WI38 (cell line): ENCODE measurements at regions not wholly inside any gene's neighbourhood (a gene's known extent, or its start where the extent isn't known, plus 50 kb on each side); places are given as distances from the start of the nearest gene placed in this dataset.

Experiments
- H3K4me3 ChIP-seq: 2 replicates; pipeline ENCODE4 v1.5.1; 2011; ENCODE audit warnings: low read depth, mild to moderate bottlenecking, control low read depth, low read length
- TF ChIP-seq, protein P1 (sequence below): IDR thresholded peaks from 2 replicates; pipeline ENCODE4 v1.5.1; 2012; ENCODE audit warnings: low read depth, mild to moderate bottlenecking, control low read depth, low read length

DNA sequence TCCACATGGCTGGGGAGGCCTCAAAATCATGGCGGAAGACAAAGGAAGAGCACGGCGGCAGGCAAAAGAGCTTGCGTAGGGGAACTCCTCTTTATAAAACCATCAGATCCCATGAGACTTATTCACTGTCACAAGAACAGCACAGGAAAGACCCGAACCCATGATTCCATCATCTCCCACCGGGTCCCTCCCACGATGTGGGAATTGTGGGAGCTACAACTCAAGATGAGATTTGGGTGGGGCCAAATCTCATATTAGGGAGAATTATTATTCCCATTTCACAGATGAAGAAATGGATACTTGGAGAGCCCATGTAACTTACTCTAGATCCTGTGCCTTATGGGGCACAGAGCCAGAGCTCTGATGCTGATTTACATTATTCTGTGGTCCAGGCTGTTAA is 322.6 kb downstream of the PCNX1 start:
- TF ChIP-seq, protein P1, sequence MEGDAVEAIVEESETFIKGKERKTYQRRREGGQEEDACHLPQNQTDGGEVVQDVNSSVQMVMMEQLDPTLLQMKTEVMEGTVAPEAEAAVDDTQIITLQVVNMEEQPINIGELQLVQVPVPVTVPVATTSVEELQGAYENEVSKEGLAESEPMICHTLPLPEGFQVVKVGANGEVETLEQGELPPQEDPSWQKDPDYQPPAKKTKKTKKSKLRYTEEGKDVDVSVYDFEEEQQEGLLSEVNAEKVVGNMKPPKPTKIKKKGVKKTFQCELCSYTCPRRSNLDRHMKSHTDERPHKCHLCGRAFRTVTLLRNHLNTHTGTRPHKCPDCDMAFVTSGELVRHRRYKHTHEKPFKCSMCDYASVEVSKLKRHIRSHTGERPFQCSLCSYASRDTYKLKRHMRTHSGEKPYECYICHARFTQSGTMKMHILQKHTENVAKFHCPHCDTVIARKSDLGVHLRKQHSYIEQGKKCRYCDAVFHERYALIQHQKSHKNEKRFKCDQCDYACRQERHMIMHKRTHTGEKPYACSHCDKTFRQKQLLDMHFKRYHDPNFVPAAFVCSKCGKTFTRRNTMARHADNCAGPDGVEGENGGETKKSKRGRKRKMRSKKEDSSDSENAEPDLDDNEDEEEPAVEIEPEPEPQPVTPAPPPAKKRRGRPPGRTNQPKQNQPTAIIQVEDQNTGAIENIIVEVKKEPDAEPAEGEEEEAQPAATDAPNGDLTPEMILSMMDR = no peak
- H3K4me3 ChIP-seq = no peak overlapping the region

DNA sequence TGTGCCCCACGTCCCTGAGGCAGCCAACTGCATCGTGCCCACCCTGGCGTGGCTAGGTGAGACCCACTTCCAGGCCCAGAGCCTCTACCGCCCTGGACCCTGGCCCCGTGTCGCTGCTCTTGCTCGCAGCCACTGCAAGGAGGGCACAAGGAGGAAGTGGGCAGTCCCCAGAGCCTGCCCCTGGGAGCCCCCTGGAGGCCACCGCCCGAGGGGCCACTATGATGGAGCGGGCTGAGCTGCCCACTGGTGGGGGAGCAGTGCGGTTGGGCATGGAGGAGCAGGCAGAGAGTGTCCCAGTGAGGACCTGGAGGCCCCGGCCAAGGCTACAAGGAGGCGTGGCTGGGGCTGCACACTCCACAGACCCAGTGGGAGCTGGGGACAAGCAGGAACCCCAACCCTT is 323.6 kb downstream of the PCNX1 start:
- no peak overlapping the region for H3K4me3 ChIP-seq
- TF ChIP-seq, protein P1 = no peak

DNA sequence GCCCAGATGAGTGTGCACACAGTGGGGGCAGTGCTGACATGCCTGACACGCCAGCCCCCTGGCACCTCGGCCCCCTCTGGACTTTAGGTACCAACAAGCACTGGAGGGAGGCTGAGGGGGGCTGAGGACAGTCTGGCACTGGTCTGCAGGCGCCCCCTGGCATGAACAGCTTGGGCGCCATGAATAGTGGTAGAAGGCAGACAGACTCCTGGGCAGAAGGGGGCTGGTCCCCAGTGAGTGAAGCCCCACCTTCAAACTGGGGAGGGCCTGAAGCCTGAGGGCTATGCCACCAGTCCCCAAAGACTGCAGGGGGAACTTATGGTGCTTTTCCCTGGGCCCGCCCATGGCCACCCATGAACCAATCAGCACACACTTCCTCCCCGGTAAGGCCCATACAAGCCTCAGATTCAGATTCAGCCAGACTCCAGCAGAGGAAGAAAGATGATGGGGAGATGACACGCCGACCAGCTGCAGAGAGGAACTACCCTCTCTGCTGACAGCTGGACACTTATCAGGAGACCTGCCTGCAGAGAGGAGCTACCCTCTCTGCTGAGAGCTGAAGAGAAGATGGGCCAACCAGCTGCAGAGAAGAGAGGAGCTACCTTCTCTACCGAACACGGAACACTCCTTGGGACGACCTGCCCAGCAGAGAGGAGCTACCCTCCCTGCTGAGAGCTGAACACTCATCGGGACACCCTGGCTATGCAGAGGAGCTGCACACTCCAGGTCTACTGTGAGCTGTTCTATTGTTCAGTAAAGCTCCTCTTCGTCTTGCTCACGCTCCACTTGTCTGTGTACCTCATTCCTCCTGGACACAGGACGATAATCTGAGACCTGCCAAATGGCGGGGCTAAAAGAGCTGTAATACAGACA is 324.5 kb downstream of the PCNX1 start:
- H3K4me3 ChIP-seq = no peak overlapping the region
- TF ChIP-seq, protein P1 = no peak

DNA sequence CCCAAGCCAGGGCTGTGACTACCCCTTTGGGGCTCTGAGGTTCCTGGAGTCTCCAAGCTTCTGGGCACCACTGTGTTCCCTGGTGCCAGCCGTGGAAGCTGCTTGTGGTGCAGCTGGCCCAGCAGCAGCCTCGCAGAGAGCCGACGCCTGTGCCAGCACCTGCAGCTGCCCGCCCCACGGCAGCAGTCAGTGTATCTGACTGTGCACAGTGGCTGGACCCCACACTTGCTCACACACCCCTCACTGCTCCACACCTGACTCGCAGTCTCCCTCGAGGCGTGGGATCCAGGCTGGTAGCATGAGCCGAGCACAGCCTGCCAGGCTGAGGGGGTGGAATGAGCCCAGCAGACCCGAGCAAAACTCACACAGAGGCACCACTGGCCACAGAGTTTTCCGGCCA is 325.2 kb downstream of the PCNX1 start:
- TF ChIP-seq, protein P1 = no peak
- no peak overlapping the region for H3K4me3 ChIP-seq

DNA sequence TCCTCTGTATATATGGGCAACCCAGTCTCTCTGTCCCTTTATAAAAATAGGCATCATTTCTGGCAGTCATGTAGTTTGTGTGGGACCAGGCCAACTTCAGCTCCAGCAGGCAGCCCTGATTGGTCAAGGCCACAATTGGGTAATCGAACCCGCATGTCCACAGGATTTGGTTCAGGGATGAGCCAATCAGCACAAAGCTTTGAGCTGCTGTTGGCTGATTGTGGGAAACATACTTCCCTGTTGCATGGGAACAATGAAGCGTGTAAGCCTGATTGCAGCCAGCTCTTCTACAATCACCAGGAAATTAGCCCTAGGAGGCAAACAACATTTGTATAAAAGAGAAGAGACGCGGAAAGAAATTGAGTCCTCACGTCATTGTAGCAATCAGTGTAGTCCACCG is 328.6 kb downstream of the PCNX1 start:
- H3K4me3 ChIP-seq = no peak overlapping the region
- TF ChIP-seq, protein P1 = no peak

DNA sequence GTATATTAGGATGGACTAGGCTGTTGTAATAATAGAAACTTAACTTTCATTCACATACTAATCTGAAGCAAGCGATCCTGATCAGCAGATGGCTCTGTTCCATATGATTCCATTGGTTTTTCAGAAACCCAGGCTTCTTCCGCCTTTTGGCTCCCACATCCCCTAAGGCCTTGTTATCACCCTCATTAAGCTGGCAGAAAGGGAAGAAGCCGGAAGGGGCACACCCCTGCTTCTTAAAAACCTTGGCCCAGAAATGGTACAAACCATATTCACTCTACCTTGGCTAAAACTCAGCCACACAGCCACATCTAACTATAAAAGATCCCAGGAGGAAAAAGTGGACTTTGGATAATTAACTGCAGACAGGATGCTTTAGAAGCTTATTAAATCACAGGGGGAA is 329.2 kb downstream of the PCNX1 start:
- TF ChIP-seq, protein P1 = no peak
- H3K4me3 ChIP-seq = no peak overlapping the region

DNA sequence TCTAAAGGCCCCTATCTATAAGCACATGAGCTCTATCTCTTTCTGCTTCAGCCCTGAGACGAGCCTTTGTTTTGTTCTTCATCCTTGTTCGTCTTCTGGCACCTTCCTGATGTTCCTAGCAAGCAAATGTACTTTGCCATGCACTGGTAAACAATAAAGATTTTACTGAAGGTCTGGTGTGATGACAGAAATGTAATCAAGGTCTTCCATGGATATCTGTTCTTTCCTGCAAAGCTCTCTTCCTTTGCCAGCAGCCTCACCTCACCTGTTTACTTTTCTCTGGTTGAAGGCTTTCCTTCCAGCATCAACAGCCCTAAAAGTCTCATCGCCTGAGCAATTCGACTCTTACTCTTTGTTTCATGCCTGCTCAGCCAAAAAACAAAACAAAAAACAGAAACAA is 330.3 kb downstream of the PCNX1 start:
- no peak overlapping the region for H3K4me3 ChIP-seq
- TF ChIP-seq, protein P1 = no peak
